T47D (cell line): ENCODE measurements at regions not wholly inside any gene's neighbourhood (a gene's known extent, or its start where the extent isn't known, plus 50 kb on each side); places are given as distances from the start of the nearest gene placed in this dataset.
"Not testable (repeated sequence)": the region's sequence is repeated elsewhere in the genome, so short reads cannot be mapped to it uniquely, and the experiment has no call there.

ENCODE experiments used
- DNase-seq, 2 experiments: peaks; one replicate each; pipeline versions ENCODE4 v3.0.0 to v3.0.0-alpha.2; 2011 to 2012; ENCODE audit warnings: low read depth in 1 of 2, low spot score in 1 of 2
- JUND ChIP-seq: IDR thresholded peaks from 2 replicates; pipeline ENCODE4 v1.6.1; 2012; ENCODE audit warnings: low read depth
- in situ Hi-C: cut with HindIII; loops from 2 replicates; pipeline ENCODE4 v1.10.0; 2016; ENCODE audit warnings: low sequenced_read_pairs, low pct_unique_long_range_greater_than_20kb

DNA sequence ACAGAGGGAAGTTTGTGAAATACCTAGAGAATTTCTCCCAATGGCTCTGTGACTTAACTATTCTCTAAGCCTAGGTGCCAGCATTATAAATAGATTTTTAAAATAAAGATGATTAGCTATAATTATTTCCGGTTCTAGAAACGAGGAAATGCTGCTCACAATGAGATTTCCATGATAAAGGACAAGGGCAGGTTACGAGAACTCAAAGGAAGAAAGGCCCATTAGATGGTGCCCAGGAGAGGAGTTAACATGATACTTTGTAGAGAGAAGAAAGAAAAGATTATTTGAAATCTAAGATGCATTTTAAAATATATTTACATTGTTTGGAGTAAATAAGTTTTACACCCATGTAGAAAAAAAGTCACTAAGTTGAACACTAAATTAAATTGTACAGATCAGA lies 538.3 kb upstream of the PTGER4 start:
- no peak for TF ChIP-seq JUND
- in situ Hi-C loops: no loop called here
- no peak for DNase-seq

DNA sequence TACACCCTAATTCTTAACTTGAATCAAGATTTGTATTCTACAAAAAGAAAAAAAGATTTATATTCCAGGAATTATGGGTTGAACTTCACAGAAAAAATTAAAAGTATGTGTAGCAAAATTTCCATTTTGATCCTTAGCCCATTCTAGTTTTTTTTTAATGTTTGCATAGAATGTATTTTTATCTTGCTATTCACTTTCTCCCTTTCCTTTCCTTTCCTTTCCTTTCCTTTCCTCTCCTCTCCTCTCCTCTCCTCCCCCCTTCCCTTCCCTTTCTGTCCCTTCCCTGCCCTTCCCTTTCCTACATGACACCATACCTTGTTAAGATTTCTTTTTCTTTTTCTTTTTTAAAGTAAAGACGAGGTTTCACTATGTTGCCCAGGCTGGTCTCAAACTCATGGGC lies 542.5 kb upstream of the PTGER4 start:
- TF ChIP-seq JUND: no peak
- DNase-seq: no peak
- in situ Hi-C loops: no loop called here

DNA sequence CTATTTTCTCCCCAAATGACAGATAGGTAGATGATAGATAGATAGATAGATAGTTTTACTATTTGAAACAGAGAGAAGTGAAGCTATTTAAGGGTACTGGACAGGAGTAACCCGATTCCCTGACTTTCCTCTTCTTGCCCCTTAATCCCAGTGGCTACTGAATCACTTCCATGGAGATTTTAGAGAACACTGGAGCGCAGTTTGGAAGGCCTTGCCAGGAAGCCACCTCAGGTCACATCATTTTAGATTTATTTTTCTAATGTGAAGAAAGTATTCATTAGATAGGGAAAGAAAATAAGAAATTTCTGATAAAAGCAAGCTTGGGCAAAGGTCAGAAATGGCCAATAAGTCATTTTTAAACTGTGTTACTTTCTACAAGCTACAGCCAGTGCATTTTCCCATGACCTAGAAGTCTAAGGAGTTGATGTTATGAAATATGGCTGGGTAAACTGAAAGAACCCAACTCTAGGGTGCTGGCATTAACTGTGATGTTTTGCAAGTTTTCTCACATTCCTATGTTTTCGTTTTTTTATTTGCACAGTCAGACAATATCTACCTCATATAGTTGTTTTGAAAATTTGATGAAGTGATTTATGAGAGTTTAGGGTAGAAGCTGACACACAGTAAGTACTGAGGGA lies 544.7 kb upstream of the PTGER4 start:
- 0 out of 2 replicates have a peak, but pooled peaks have one; percentile 13 for TF ChIP-seq JUND
- in situ Hi-C loops: no loop called here
- peak; percentile 3 to 74 for DNase-seq

DNA sequence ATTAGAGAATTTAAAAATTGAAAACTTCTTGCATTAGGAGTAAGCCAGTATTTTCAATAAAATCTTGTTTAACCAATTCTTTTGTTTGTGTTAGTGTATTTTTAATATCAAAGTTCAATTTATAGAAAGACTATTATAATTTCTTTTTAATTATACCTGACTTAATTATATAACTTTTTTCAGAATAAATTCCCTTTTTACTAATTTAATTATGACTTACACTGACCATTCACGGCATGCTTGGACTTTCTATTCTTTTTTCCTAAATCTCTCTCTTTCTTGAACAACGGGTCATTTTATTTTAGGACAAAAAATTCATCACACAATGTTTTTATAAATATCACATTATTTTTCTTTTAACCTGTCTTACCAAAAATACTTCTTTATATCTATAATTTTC lies 555.3 kb upstream of the PTGER4 start:
- in situ Hi-C loops: no loop called here
- TF ChIP-seq JUND: no peak
- peak in 1 of 2 experiments; percentile 44 for DNase-seq

DNA sequence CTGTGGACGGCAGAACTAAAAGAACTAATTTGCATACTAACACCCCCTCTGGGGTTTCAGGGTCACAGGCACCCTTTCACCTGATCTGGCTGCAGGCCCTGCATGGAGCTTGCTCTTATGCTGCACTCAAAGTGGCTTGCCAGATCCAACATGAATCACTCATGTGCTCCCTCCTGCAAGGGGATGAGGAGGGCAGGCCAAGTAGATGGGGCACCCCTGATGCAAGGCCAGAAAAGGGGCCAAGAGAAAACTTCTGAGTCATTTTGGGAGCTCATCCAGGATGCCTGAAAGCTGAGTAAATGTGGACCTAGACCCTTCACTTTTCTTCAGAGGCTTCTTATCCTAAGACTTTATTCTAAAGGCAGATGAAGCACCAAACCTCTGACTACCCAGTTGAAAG lies 558.5 kb upstream of the PTGER4 start:
- DNase-seq: no peak
- in situ Hi-C loops: no loop called here
- no peak for TF ChIP-seq JUND

DNA sequence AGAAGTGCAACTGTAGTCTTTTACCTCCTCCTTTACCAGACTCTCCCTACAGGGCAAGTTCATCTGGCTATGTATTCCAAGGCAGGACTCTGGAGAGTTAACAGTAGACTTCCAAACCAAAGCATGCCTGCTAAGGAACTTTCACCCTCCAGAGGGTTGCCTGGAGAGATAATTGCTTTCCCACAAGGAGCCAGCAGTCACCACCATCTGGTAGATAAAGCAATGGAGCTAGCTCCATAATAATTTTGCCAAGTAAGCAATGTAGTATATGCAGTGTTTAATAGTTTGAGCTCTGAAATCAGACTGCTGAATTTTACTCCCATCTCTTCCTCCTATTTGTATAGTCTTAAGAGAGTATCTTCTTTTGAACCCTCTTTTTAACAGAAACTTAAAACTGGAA lies 566.8 kb upstream of the PTGER4 start:
- no peak for DNase-seq
- no peak for TF ChIP-seq JUND
- in situ Hi-C loops: no loop called here

DNA sequence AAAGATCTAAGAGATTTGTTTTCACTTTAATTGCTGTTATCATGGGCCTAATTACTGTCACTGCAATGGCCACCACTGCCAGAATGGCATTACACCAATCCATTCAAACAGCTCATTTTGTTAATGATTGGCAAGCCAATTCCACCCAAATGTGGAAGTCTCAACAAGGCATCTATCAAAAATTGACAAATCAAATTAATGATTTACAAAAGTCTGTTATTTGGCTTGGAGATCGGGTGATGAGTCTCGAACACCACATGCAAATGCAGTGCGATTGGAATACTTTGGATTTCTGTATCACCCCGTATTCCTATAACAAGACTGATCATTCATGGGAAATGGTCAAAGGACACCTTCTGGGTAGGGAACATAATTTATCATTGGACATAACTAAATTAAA lies 568.7 kb upstream of the PTGER4 start:
- in situ Hi-C loops, DNase-seq: not testable (repeated sequence)

DNA sequence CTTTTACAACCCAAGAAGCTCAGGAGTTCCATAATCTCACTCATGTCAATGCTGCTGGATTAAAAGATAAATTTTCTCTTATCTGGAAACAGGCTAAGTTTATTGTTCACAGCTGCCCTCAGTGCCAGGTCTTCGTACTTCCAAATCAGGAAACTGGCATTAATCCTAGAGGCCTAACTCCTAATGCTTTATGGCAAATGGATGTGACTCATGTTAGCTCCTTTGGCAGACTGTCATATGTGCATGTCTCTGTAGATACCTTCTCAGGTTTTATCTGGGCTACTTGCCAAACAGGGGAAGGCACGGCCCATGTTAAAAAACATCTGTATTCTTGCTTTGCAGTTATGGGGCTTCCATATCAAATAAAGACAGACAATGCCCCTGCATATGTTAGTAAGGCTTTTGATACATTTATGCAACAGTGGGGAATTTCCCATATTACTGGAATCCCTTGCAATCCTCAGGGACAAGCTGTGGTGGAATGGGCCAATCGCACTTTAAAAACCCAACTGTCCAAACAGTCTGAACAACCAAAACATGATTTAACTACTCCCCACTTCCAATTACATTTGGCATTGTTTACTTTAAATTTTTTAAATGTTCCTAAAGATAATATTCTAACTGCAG lies 570.8 kb upstream of the PTGER4 start:
- in situ Hi-C loops, DNase-seq: not testable (repeated sequence)

DNA sequence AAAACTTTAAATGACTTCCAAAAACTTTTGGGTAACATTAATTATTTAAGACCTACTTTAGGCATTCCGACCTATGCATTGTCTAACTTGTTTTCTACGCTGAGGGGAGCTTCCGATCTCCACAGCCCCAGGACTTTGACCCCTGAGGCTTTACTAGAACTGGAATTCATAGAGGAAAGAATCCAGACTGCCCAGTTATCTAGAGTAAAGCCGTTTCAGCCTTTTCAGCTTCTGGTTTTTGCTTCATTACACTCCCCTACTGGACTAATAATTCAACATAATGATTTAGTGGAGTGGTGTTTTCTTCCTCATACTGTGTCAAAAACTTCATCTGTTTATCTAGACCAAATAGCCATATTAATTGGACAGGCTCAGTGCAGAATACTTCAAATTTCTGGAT lies 571.9 kb upstream of the PTGER4 start:
- not testable (repeated sequence) for DNase-seq

DNA sequence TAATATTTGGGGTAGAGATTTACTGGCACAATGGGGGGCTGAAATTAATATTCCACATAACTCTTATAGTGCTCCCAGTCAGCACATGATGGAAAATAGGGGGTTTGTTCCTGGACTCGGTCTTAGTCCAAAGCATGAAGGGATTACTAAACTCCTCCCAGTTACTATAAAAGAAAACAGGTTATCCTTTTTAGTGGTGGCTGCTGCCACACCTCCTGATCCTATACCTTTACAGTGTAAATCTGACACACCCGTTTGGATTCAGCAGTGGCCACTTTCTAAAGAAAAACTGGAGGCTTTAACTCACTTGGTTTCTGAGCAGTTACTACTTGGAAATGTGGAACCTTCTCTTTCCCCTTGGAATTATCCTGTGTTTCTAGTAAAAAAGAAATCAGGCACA lies 572.9 kb upstream of the PTGER4 start:
- no peak for DNase-seq
- no peak for TF ChIP-seq JUND
- in situ Hi-C loops: no loop called here

More for the DNA sequence above, 571.9 kb upstream of the PTGER4 start:
- in situ Hi-C loops: not testable (repeated sequence)

DNA sequence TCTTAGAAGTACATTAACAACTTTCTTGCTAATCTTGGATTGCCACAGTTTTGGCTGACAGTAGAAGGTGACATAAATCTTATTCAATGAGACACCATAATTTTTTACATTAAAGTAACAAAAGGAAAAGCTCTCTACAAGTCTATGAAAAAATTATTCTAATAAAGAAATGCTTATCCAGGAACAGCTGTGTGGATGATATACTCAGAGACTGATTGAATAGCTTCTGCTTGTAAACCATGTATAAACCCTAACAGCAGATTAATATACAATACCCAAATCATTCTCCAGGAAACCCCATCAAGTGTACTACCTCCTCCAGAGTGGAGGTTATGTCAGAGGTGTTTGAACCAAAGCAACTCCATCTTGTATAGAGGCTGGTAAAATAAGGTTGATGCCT lies 581.4 kb upstream of the PTGER4 start:
- in situ Hi-C loops: no loop called here
- TF ChIP-seq JUND: no peak
- DNase-seq: no peak

DNA sequence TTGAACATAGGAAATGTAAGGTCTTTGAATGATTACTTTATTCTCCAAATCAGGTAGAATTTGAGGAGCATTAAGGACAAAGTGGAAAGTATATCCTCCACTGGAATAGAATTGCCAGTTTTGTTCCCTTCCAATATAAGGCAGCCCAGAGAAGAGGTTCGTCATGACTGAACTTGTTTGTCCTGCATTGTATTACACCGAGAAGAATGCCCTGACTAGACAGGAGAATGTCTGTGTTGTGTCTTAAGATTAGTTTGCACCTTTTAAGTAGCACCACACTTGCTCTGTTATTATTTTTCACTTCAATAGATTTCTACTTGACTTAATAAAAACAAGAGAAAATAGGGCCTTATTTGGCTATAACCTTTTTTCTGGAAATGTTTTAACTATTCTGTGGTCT lies 586.2 kb upstream of the PTGER4 start:
- DNase-seq: no peak
- TF ChIP-seq JUND: no peak
- in situ Hi-C loops: no loop called here

DNA sequence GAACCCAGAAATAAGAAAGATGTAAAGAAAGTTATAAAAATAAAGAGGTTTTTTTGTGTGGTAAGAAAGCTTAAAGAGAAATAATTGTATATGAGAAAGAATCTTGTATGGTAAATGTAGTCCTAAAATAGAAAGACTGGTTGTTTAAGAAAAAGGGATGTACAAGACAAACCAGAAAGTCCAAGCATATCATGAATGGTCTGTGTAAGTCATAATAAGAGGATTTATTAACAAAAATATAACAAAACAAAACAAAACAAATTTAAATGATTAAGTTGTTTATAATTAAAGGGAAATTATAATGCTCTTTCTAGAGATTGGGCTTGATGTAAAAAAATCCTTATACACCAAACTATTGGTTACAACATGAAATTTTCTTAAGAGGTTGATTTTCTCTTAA lies 590.4 kb upstream of the PTGER4 start:
- in situ Hi-C loops: no loop called here
- no peak for TF ChIP-seq JUND
- DNase-seq: peak in 1 of 2 experiments; percentile 45

DNA sequence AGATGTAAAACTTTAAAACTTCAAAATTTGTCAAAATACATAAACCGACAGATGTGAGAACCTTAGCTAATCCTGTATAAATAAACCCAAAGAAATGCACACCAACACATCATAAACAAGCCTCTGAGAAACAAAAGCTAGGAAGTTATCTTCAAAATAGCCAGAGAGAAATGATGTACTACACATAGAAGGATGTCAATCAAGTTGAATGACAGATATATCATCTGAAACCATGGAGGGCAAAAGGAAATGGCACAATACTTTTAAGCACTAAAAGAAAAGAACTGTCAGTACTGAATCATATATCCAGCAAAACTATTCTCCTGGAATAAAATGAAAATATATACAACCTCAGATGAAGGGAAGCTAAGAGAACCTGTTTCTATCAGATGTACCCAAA lies 595.1 kb upstream of the PTGER4 start:
- TF ChIP-seq JUND: no peak

More for the DNA sequence above, 595.1 kb upstream of the PTGER4 start:
- in situ Hi-C loops: no loop called here
- no peak for DNase-seq
